Mucosa of rectum (tissue), 2 donors: ENCODE measurements at regions not wholly inside any gene's neighbourhood (a gene's known extent, or its start where the extent isn't known, plus 50 kb on each side); places are given as distances from the start of the nearest gene placed in this dataset.
"Not testable (repeated sequence)": the region's sequence is repeated elsewhere in the genome, so short reads cannot be mapped to it uniquely, and the experiment has no call there.

Experiments used
- H3K27ac ChIP-seq, 2 donors: one replicate each; pipeline ENCODE4 v1.7.0; 2013; ENCODE audit warnings: inconsistent platforms in 2 of 2, low read depth in 2 of 2, low read length in 2 of 2
- H3K27me3 ChIP-seq, 2 donors: one replicate each; pipeline ENCODE4 v1.7.0; 2013; ENCODE audit warnings: low read length in 2 of 2; ENCODE audit not compliant: control insufficient read depth in 2 of 2, insufficient read depth in 2 of 2
- H3K36me3 ChIP-seq, 2 donors: one replicate each; pipeline ENCODE4 v1.7.0; 2013; ENCODE audit warnings: low read length in 2 of 2; ENCODE audit not compliant: control insufficient read depth in 2 of 2, insufficient read depth in 2 of 2
- H3K4me1 ChIP-seq, 2 donors: one replicate each; pipeline ENCODE4 v1.7.0; 2013; ENCODE audit warnings: low read length in 2 of 2, mild to moderate bottlenecking in 1 of 2; ENCODE audit not compliant: control insufficient read depth in 2 of 2, insufficient read depth in 2 of 2
- H3K4me3 ChIP-seq, 2 donors: one replicate each; pipeline ENCODE4 v1.7.0; 2013; ENCODE audit warnings: low read length in 2 of 2
- H3K9ac ChIP-seq, 2 donors: one replicate each; pipeline ENCODE4 v1.7.0; 2013; ENCODE audit warnings: low read length in 2 of 2, low read depth in 1 of 2, mild to moderate bottlenecking in 1 of 2
- H3K9me3 ChIP-seq, 2 donors: one replicate each; pipeline ENCODE4 v1.7.0; 2013; ENCODE audit warnings: low read length in 2 of 2; ENCODE audit not compliant: control insufficient read depth in 2 of 2
- donor health status: healthy.
- donor health status: Normal muscosa, but diverticular disease.

DNA sequence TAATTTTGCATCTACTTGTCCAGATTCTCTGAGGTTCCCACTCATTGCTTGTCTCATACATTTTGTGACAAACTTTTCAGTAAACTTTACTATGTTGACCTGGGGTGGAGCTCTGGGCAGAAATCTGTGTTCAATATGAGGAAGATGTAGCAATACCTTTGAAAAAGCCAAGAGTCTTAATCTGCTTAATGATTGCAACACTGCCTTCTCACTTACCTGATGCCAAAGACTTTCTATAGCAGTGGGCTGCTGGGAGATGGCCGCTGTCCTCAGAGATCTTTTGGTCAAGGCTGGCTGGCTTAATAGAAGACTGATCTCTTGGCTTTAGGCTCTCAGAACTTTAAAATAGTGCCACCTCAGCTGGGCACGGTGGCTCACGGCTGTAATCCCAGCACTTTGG, 70.1 kb upstream of the RBM24 start:
- no peaks in the 10 kb centered on the region for H3K36me3 ChIP-seq
- H3K27ac ChIP-seq: no peak overlapping the region
- H3K4me1 ChIP-seq: no peaks in the 10 kb centered on the region
- no peaks in the 10 kb centered on the region for H3K27me3 ChIP-seq
- H3K4me3 ChIP-seq: no peak overlapping the region
- no peak overlapping the region for H3K9ac ChIP-seq
- no peaks in the 10 kb centered on the region for H3K9me3 ChIP-seq

DNA sequence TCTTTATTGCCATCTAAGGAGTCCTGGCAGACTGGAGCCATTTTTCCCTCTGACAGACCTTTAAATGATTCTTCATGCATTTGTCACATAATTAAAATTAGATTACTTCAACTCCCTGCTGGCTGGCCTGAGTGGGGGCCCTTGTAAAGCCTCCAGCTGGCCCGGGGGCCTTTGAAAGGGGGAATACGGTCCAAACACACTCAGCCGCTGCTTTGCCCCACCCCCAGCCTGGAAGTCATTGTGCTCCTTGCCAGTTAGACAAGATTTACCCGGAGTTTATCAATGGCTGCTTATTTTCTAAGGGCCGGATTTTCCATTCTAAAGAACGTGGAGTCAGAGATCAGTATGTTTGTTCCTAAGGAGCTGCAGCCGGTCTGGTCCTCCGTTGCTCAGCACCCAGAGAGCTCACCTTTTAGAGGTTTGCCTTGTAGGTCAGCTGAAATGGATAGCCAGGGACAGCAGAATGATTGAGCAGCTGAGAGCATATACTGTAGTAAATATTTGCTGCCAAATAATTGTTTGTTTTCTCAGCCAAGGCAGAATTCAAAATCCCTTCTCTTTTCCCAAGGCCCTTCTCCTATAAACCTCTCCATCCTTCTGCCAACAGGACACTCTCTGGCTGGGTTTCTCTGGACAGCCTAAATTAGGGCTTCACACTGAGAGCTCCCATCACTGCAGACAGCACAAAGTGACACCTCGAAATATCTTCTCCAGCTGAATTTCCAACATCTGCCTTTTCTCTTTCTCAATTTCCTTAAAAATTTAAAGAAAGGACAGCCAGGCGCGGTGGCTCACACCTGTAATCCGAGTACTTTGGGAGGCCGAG, 68.4 kb upstream of the RBM24 start:
- no peak overlapping the region for H3K27ac ChIP-seq
- no peak overlapping the region for H3K9ac ChIP-seq
- no peaks in the 10 kb centered on the region for H3K27me3 ChIP-seq
- H3K4me1 ChIP-seq: peaks cover 0 to 2% of the 10 kb centered on the region in 2 donors
- no peaks in the 10 kb centered on the region for H3K9me3 ChIP-seq
- H3K36me3 ChIP-seq: no peaks in the 10 kb centered on the region
- H3K4me3 ChIP-seq: no peak overlapping the region

DNA sequence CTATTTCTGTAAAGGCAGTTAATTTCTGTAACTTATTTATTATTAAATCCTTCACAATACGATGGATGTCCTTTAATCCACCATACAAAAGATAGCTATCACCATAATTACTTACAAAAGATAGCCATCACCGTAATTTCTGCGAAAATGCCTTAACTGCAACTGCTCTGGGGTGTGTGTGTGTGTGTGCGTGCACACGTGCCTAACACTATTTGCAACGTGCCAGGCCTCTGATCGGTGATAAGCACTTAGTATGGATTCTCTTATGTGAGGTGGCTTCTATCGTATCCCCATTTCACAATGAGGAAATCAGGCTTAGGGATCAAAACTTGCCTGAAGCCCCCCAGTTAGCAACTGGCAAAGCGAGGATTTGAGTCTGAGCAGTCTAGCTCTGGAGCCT, 67.1 kb upstream of the RBM24 start:
- no peak overlapping the region for H3K9ac ChIP-seq
- H3K27me3 ChIP-seq: no peaks in the 10 kb centered on the region
- H3K36me3 ChIP-seq: no peaks in the 10 kb centered on the region
- peaks cover 2% of the 10 kb centered on the region in 2 donors for H3K4me1 ChIP-seq
- H3K4me3 ChIP-seq: no peak overlapping the region
- no peaks in the 10 kb centered on the region for H3K9me3 ChIP-seq
- no peak overlapping the region for H3K27ac ChIP-seq

DNA sequence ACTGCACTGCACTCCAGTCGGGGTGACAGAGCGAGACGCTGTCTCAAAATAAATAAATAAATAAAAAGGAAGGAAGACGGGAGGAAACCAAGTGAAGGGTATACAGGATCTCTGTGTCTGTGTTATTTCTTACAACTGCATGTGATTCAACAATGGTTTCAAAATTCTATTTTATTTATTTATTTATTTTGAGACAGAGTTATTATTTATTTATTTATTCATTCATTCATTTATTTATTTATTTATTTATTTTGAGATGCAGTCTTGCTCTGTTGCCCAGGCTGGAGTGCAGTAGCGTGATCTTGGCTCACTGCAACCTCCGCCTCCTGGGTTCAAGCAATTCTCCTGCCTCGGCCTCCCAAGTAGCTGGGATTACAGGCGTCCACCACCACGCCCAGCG, 64.2 kb upstream of the RBM24 start:
- H3K9ac ChIP-seq, H3K4me3 ChIP-seq, H3K27ac ChIP-seq, H3K9me3 ChIP-seq, H3K36me3 ChIP-seq, H3K27me3 ChIP-seq, H3K4me1 ChIP-seq: not testable (repeated sequence)

DNA sequence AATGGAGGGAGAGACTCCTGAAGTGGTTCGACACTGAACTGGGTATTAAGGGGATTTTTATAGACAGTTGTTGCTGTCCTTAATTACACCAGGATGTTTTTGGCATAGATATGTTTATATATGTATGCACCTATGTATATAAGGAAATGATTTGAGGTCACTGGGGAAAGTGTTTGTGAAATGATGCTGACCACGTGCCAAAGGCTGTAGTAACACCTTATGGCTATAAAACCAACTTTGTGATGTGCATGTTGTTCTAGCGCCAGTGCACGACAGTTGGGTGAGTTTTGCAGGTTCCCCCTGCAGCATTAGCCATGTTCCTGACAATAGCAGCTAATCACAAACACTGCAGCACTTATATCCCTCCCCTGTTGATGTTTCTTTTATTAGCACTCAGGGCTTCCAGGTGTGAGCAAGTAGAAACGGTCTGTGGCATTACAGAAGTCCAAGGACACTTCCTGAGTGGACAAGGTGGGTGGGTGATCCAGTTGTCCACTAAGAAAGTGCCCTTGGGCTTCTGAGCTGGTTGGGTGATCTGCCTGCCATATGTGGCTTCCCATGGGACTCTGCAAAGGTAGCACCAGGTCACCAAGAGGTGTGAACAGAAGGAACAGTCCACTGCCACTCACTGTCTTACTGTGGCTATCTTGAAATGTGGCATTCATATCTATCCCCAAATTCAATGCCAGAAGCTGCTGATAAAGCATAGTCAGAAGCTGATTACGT, 63.0 kb upstream of the RBM24 start:
- H3K27me3 ChIP-seq: no peaks in the 10 kb centered on the region
- H3K36me3 ChIP-seq: no peaks in the 10 kb centered on the region
- H3K9ac ChIP-seq: no peak overlapping the region
- no peaks in the 10 kb centered on the region for H3K9me3 ChIP-seq
- peaks cover 2 to 5% of the 10 kb centered on the region in 2 donors for H3K4me1 ChIP-seq
- H3K27ac ChIP-seq: no peak overlapping the region
- no peak overlapping the region for H3K4me3 ChIP-seq

- no peaks in the 10 kb centered on the region for H3K9me3 ChIP-seq
- no peaks in the 10 kb centered on the region for H3K36me3 ChIP-seq
These were observed 62.4 kb upstream of the RBM24 start for GRCh38 chr6:17218749-17219093.

DNA sequence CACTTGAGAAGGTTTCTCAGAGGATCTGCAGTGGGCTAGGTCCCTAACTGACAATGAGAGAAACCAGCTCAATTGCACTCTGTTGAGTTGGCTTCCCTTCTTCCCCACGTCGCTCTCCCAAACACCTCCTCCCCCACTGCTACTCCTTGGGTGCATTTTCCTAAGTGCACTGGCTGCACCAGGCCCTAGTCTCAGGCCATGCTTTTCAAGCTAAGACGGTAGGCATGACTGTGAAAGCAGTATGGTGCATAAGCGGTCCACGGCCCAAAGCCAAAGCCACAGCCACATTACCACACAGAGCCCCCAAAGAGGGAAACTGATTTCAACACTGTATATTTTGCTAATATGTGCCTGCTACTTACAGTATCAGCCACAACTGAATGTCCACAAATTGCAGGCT, 62.1 kb upstream of the RBM24 start:
- Histone ChIP-seq H3K36me3 (no peaks in the 10 kb centered on the region), H3K27ac (no peak overlapping the region), H3K27me3 (no peaks in the 10 kb centered on the region), H3K9ac (no peak overlapping the region), H3K9me3 (no peaks in the 10 kb centered on the region), H3K4me3 (no peak overlapping the region), H3K4me1 (peaks cover 2 to 5% of the 10 kb centered on the region in 2 donors)

More at GRCh38 chr6:17218749-17219093, 62.4 kb upstream of the RBM24 start:
- Histone ChIP-seq H3K4me3 (no peak overlapping the region), H3K4me1 (peaks cover 2 to 5% of the 10 kb centered on the region in 2 donors), H3K27me3 (no peaks in the 10 kb centered on the region), H3K9ac (no peak overlapping the region), H3K27ac (no peak overlapping the region)

DNA sequence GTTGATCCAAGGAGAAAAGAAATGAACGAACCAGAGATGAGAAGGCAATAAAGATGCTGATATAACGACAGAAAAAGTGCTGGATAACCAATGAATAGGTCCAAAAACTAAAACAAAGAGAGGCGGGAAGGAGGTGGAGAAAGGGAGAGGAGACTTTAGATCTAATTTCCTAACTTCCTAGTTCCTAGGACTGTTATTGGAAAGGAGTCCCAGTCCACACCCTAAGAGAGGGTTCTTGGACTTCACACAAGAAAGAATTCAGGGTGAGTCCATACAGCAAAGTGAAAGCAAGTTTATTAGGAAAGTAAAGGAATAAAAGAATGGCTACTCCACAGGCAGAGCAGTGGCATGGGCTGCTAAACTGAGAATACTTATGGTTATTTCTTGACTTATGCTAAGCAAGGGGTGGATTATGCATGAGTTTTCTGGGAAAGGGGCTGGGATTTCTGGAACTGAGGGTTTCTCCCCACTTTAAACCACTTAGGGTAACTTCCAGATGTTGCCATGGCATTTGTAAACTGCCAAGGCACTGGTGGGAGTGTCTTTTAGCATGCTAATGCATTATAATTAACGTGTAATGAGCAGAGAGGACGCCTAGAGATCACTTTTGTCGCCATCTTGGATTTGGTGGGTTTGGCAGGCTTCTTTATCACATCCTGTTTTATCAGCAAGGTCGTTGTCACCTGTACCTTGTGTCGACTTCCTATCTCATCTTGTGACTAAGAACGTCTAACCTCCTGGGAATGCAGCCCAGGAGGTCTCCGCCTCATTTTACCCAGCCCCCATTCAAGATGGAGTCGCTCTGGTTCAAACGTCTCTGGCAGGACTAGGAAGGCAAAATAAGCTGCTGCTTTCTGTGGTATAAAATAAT, 60.9 kb upstream of the RBM24 start:
- Histone ChIP-seq H3K27ac (peak overlapping the region in 1 of 2 donors; percentile 55), H3K27me3 (no peaks in the 10 kb centered on the region), H3K9ac (no peak overlapping the region), H3K36me3 (no peaks in the 10 kb centered on the region), H3K4me1 (peaks cover 2 to 5% of the 10 kb centered on the region in 2 donors), H3K9me3 (no peaks in the 10 kb centered on the region), H3K4me3 (no peak overlapping the region)

GRCh38 chr6:17224056-17224455, 57.1 kb upstream of the RBM24 start:
- Histone ChIP-seq H3K27me3 (no peaks in the 10 kb centered on the region), H3K4me1 (peaks cover 0 to 8% of the 10 kb centered on the region in 2 donors), H3K27ac (no peak overlapping the region), H3K9ac (no peak overlapping the region), H3K36me3 (no peaks in the 10 kb centered on the region), H3K4me3 (no peak overlapping the region), H3K9me3 (no peaks in the 10 kb centered on the region)

DNA sequence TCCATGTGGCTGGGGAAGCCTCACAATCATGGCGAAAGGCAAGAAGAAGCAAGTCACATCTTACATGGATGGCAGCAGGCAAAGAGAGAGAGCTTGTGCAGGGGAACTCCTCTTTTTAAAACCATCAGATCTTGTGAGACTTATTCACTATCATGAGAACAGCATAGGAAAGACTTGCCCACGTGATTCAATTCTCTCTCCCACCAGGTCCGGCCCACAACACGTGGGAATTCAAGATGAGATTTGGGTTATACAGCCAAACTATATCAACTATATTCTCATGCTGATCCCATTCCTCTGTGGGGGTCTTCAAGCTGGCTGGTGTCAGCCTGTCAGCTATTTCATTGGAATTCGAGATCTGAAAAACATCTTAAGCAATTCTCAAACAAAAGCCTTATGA, 56.7 kb upstream of the RBM24 start:
- H3K27me3 ChIP-seq, H3K36me3 ChIP-seq, H3K4me3 ChIP-seq, H3K9ac ChIP-seq, H3K9me3 ChIP-seq, H3K27ac ChIP-seq, H3K4me1 ChIP-seq: not testable (repeated sequence)
